ENCODE measurements at regions not wholly inside any gene's neighbourhood (a gene's known extent, or its start where the extent isn't known, plus 50 kb on each side); places are given as distances from the start of the nearest gene placed in this dataset.

DNA sequence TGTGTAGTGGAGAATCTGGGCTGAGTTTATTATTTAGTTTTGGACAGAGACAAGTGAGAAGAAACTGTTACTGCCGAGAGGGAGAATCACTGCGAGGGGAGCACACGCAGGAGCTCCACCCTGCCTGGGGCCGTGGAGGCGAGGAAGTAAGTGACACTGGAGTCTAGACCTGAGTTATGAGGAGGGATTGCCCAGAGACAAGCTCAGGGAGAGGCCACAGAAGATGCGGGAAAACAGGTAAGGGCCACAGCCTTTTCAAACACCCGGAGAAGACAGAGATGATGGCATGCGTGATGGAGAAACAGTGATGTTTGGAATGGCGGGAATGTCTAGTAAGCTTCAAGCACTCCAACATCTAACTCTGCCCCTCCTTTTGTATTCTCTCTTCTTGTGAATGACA, 84.1 kb downstream of the TNFSF11 start:
- whole genome bisulfite sequencing (ENCODE audit: low lambda C conversion rate): 82% methylated on average over 9 of the region's 9 CpGs
- no peaks in the 10 kb centered on the region for H3K4me1 ChIP-seq (ENCODE audit: control insufficient read depth in 1 of 2, insufficient read depth in 2 of 2, low read depth in 1 of 2, low read length in 1 of 2)

DNA sequence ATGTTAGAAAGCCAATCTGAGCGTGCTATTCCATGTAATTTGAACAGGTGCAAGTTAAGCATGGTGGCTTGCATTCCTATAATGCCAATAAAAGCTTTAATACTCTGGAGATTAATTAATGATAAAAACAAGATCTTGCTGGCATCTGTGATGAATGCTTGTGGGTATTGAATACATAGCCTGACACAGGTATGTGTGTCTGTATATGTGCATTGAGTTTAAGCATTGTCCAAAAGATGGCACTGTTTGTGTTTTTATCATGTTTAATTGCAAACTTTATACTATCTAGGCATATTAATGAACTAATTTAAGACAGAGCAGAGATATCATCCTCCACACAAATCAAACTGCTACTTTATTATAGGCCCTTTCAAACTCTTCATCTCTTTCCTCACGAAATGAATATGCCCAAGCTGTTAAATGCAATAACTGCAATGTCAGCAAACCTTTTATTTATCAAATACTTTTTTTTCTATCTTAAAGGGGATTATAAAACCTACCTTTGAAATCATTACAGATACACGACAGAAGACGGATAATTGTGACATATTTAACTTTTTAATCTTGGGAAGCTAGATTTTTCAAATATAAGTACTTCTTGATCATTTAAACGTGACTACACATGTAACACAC, 86.5 kb downstream of the TNFSF11 start:
- peaks cover 7% of the 10 kb centered on the region; the same call in 1 of the 2 replicates for H3K27me3 ChIP-seq (ENCODE audit: insufficient read depth)
- H4K20me1 ChIP-seq (ENCODE audit: insufficient read depth): no peaks in the 10 kb centered on the region
- no peak overlapping the region for H3K4me3 ChIP-seq (ENCODE audit: low read depth in 2 of 2, low read length in 1 of 2)
- H3K9me2 ChIP-seq: no peaks in the 10 kb centered on the region
- no peaks in the 10 kb centered on the region for H3F3A ChIP-seq (replicated peaks; ENCODE audit: insufficient read depth)
- H3K4me2 ChIP-seq: no peak overlapping the region
- POLR2A ChIA-PET: no interaction called here
- H3K9ac ChIP-seq: no peak overlapping the region
- WGBS (ENCODE audit: low lambda C conversion rate): 40% methylated on average over 5 of the region's 5 CpGs
- no peaks in the 10 kb centered on the region for H3K36me3 ChIP-seq (replicated peaks in 1 of 2; ENCODE audit: control insufficient read depth in 1 of 2, insufficient read depth in 2 of 2, low read length in 1 of 2)
- H3K9me3 ChIP-seq: no peaks in the 10 kb centered on the region
- CTCF ChIA-PET: interaction anchor here (0.7 to 1.2 kb wide), 5 partner anchors 9 to 1153 kb away, joined by 3 to 4 read pairs (median 3); no protein-coding TSS in a partner anchor
- no peaks in the 10 kb centered on the region for H3K4me1 ChIP-seq (ENCODE audit: control insufficient read depth in 1 of 2, insufficient read depth in 2 of 2, low read depth in 1 of 2, low read length in 1 of 2)
- H3K79me2 ChIP-seq (ENCODE audit: insufficient read depth): no peaks in the 10 kb centered on the region
- no peak overlapping the region for H3K27ac ChIP-seq (ENCODE audit: low read depth in 2 of 2, low read length in 1 of 2)
- DNase-seq: no peak
- H2AFZ ChIP-seq (ENCODE audit: low read depth): no peak overlapping the region
- no peak for TF ChIP-seq SIN3A (IDR thresholded peaks at IDR 0.05; ENCODE audit: borderline replicate concordance, low read depth, low read length)
- no peak for TF ChIP-seq FOXM1 (IDR thresholded peaks at IDR 0.05; ENCODE audit: low read depth)
- TF ChIP-seq, protein P1, sequence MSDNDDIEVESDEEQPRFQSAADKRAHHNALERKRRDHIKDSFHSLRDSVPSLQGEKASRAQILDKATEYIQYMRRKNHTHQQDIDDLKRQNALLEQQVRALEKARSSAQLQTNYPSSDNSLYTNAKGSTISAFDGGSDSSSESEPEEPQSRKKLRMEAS (IDR thresholded peaks at IDR 0.05; ENCODE audit: low read depth): no peak
- no peak for TF ChIP-seq TAF1 (IDR thresholded peaks at IDR 0.05; ENCODE audit: borderline replicate concordance, low read depth, low read length)
- TF ChIP-seq GABPA (IDR thresholded peaks at IDR 0.05; ENCODE audit: low read depth): no peak
- TF ChIP-seq, protein P2, sequence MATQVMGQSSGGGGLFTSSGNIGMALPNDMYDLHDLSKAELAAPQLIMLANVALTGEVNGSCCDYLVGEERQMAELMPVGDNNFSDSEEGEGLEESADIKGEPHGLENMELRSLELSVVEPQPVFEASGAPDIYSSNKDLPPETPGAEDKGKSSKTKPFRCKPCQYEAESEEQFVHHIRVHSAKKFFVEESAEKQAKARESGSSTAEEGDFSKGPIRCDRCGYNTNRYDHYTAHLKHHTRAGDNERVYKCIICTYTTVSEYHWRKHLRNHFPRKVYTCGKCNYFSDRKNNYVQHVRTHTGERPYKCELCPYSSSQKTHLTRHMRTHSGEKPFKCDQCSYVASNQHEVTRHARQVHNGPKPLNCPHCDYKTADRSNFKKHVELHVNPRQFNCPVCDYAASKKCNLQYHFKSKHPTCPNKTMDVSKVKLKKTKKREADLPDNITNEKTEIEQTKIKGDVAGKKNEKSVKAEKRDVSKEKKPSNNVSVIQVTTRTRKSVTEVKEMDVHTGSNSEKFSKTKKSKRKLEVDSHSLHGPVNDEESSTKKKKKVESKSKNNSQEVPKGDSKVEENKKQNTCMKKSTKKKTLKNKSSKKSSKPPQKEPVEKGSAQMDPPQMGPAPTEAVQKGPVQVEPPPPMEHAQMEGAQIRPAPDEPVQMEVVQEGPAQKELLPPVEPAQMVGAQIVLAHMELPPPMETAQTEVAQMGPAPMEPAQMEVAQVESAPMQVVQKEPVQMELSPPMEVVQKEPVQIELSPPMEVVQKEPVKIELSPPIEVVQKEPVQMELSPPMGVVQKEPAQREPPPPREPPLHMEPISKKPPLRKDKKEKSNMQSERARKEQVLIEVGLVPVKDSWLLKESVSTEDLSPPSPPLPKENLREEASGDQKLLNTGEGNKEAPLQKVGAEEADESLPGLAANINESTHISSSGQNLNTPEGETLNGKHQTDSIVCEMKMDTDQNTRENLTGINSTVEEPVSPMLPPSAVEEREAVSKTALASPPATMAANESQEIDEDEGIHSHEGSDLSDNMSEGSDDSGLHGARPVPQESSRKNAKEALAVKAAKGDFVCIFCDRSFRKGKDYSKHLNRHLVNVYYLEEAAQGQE (IDR thresholded peaks at IDR 0.05; ENCODE audit: low read depth, low read length): no peak
- no peak for TF ChIP-seq EZH2phosphoT487 (IDR thresholded peaks at IDR 0.05; ENCODE audit: borderline replicate concordance, low read depth)
- TF ChIP-seq, protein P3, sequence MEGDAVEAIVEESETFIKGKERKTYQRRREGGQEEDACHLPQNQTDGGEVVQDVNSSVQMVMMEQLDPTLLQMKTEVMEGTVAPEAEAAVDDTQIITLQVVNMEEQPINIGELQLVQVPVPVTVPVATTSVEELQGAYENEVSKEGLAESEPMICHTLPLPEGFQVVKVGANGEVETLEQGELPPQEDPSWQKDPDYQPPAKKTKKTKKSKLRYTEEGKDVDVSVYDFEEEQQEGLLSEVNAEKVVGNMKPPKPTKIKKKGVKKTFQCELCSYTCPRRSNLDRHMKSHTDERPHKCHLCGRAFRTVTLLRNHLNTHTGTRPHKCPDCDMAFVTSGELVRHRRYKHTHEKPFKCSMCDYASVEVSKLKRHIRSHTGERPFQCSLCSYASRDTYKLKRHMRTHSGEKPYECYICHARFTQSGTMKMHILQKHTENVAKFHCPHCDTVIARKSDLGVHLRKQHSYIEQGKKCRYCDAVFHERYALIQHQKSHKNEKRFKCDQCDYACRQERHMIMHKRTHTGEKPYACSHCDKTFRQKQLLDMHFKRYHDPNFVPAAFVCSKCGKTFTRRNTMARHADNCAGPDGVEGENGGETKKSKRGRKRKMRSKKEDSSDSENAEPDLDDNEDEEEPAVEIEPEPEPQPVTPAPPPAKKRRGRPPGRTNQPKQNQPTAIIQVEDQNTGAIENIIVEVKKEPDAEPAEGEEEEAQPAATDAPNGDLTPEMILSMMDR (IDR thresholded peaks at IDR 0.05): peak; percentile 64
- TF ChIP-seq RFX5 (IDR thresholded peaks at IDR 0.05; ENCODE audit: low read length): no peak
- TF ChIP-seq SMC3 (IDR thresholded peaks at IDR 0.05; ENCODE audit: low read depth, low read length): no peak
- no peak for TF ChIP-seq RCOR1 (IDR thresholded peaks at IDR 0.05; ENCODE audit: low read length)
- TF ChIP-seq ELF1 (IDR thresholded peaks at IDR 0.05): no peak
- no peak for TF ChIP-seq NFIC (IDR thresholded peaks at IDR 0.05; ENCODE audit: borderline replicate concordance)

More for the DNA sequence above, 84.1 kb downstream of the TNFSF11 start:
- Histone ChIP-seq H3K27me3 (ENCODE audit: insufficient read depth) (peaks cover 18% of the 10 kb centered on the region; the same call in 1 of the 2 replicates), H3K9me3 (no peaks in the 10 kb centered on the region), H3K9me2 (no peaks in the 10 kb centered on the region), H3K4me3 (ENCODE audit: low read depth in 2 of 2, low read length in 1 of 2) (no peak overlapping the region), H3F3A (replicated peaks; ENCODE audit: insufficient read depth) (no peaks in the 10 kb centered on the region), H3K36me3 (replicated peaks in 1 of 2; ENCODE audit: control insufficient read depth in 1 of 2, insufficient read depth in 2 of 2, low read length in 1 of 2) (no peaks in the 10 kb centered on the region), H3K27ac (ENCODE audit: low read depth in 2 of 2, low read length in 1 of 2) (no peak overlapping the region), H3K9ac (no peak overlapping the region), H3K79me2 (ENCODE audit: insufficient read depth) (no peaks in the 10 kb centered on the region), H4K20me1 (ENCODE audit: insufficient read depth) (no peaks in the 10 kb centered on the region), H2AFZ (ENCODE audit: low read depth) (no peak overlapping the region), H3K4me2 (no peak overlapping the region)
- DNase-seq: no peak
- TF ChIP-seq FOXJ3 (CRISPR knock-in tag; IDR thresholded peaks at IDR 0.05): no peak
- TF ChIP-seq EP300 (IDR thresholded peaks at IDR 0.05; ENCODE audit: borderline replicate concordance in 1 of 2, low read depth in 1 of 2, low read length in 1 of 2): no peak
- TF ChIP-seq GABPA (IDR thresholded peaks at IDR 0.05; ENCODE audit: low read depth): no peak
- no peak for TF ChIP-seq MXI1 (IDR thresholded peaks at IDR 0.05; ENCODE audit: low read depth, low read length)
- TF ChIP-seq, protein P4, sequence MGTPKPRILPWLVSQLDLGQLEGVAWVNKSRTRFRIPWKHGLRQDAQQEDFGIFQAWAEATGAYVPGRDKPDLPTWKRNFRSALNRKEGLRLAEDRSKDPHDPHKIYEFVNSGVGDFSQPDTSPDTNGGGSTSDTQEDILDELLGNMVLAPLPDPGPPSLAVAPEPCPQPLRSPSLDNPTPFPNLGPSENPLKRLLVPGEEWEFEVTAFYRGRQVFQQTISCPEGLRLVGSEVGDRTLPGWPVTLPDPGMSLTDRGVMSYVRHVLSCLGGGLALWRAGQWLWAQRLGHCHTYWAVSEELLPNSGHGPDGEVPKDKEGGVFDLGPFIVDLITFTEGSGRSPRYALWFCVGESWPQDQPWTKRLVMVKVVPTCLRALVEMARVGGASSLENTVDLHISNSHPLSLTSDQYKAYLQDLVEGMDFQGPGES (IDR thresholded peaks at IDR 0.05; ENCODE audit: low read depth, low read length): no peak
- TF ChIP-seq, protein P5, sequence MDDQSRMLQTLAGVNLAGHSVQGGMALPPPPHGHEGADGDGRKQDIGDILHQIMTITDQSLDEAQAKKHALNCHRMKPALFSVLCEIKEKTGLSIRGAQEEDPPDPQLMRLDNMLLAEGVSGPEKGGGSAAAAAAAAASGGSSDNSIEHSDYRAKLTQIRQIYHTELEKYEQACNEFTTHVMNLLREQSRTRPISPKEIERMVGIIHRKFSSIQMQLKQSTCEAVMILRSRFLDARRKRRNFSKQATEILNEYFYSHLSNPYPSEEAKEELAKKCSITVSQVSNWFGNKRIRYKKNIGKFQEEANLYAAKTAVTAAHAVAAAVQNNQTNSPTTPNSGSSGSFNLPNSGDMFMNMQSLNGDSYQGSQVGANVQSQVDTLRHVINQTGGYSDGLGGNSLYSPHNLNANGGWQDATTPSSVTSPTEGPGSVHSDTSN (IDR thresholded peaks at IDR 0.05): no peak
- TF ChIP-seq ELF1 (IDR thresholded peaks at IDR 0.05): no peak
- ChIA-PET CTCF (no interaction called here), POLR2A (no interaction called here)
